HCEC 1CT (cell line): ENCODE measurements at regions not wholly inside any gene's neighbourhood (a gene's known extent, or its start where the extent isn't known, plus 50 kb on each side); places are given as distances from the start of the nearest gene placed in this dataset.

Source experiments
- DNase-seq: peaks from one replicate; pipeline ENCODE4 v3.0.0-alpha.2; 2017

- no peak for DNase-seq
Observed at GRCh38 chr2:190810981-190811587, 69.5 kb upstream of the GLS start.

GRCh38 chr2:190811811-190812210 lies 68.8 kb upstream of the GLS start:
- DNase-seq = no peak

GRCh38 chr2:190812506-190813294 lies 67.9 kb upstream of the GLS start:
- DNase-seq = peak; percentile 55

- DNase-seq = no peak
Observed at GRCh38 chr2:190815226-190815625, 65.4 kb upstream of the GLS start.

- DNase-seq = no peak
Observed at GRCh38 chr2:190817082-190817481, 63.5 kb upstream of the GLS start.

GRCh38 chr2:190819840-190820301 lies 60.8 kb upstream of the GLS start:
- peak; percentile 84 for DNase-seq

- DNase-seq = no peak
Observed at GRCh38 chr2:190820416-190820815, 60.2 kb upstream of the GLS start.

- DNase-seq = no peak
Observed at GRCh38 chr2:190822043-190822442, 58.6 kb upstream of the GLS start.

GRCh38 chr2:190827720-190828119 lies 52.9 kb upstream of the GLS start:
- DNase-seq = no peak

- no peak for DNase-seq
Observed at GRCh38 chr2:190829642-190830041, 51.0 kb upstream of the GLS start.
